SK-N-SH (cell line): ENCODE measurements at regions not wholly inside any gene's neighbourhood (a gene's known extent, or its start where the extent isn't known, plus 50 kb on each side); places are given as distances from the start of the nearest gene placed in this dataset.

Source experiments
- CTCF ChIA-PET: fragments of 300-600, 350-600 bp; formaldehyde crosslinking; extraction: SDS; loops from one replicate; lab custom pipeline; 2021; lab: Yijun Ruan, JAX
- POLR2A ChIA-PET: fragments of 350-600 bp; sonication (Branson Sonifier 250); formaldehyde crosslinking; extraction: SDS; loops from one replicate; lab custom pipeline; 2020; ENCODE audit warnings: antibody characterized with exemption, inconsistent platforms; lab: Yijun Ruan, JAX
- DNase-seq: peaks from one replicate; pipeline ENCODE4 v3.0.0; 2012
- H2AFZ ChIP-seq: fragments of 200-600 bp; sonication (generic); 2 replicates; pipeline ENCODE4 v1.8.1; 2016; ENCODE audit warnings: antibody characterized with exemption, mild to moderate bottlenecking, low read depth
- H3F3A ChIP-seq: fragments of 200-600 bp; sonication (generic); replicated peaks from 2 replicates; pipeline ENCODE3; 2016; ENCODE audit warnings: antibody characterized with exemption, mild to moderate bottlenecking; ENCODE audit not compliant: insufficient read depth
- H3K27ac ChIP-seq, 2 experiments: fragments of 200-500 bp in 1 of 2; fragments of 200-600 bp in 1 of 2; sonication (Bioruptor generic) in 1 of 2; sonication (generic), shearing (Covaris generic) in 1 of 2; 2 replicates each; pipeline versions ENCODE4 v1.5.1 to v1.6.1; 2014 to 2016; ENCODE audit warnings: low read depth in 2 of 2, inconsistent platforms in 1 of 2, low read length in 1 of 2, mild to moderate bottlenecking in 1 of 2, mixed read lengths in 1 of 2
- H3K27me3 ChIP-seq: fragments of 200-600 bp; sonication (generic), shearing (Covaris generic); 2 replicates; pipeline ENCODE4 v1.6.1; 2016; ENCODE audit warnings: mixed run types; ENCODE audit not compliant: insufficient read depth
- H3K36me3 ChIP-seq, 2 experiments: fragments of 200-500 bp in 1 of 2; fragments of 200-600 bp in 1 of 2; sonication (Bioruptor generic) in 1 of 2; sonication (generic) in 1 of 2; replicated peaks in 1 of 2; 2 replicates each; pipeline versions ENCODE3 to v1.5.1; 2014 to 2016; ENCODE audit warnings: low read length in 1 of 2, mild to moderate bottlenecking in 1 of 2; ENCODE audit not compliant: insufficient read depth in 2 of 2, control insufficient read depth in 1 of 2
- H3K4me1 ChIP-seq, 2 experiments: fragments of 200-500 bp in 1 of 2; fragments of 200-600 bp in 1 of 2; sonication (Bioruptor generic) in 1 of 2; sonication (generic), shearing (Covaris generic) in 1 of 2; 2 replicates each; pipeline versions ENCODE4 v1.5.1 to v1.6.1; 2014 to 2016; ENCODE audit warnings: low read depth in 1 of 2, low read length in 1 of 2, mixed run types in 1 of 2; ENCODE audit not compliant: insufficient read depth in 2 of 2, control insufficient read depth in 1 of 2
- H3K4me2 ChIP-seq: fragments of 200-600 bp; sonication (generic), shearing (Covaris generic); 2 replicates; pipeline ENCODE4 v1.6.1; 2017; ENCODE audit warnings: mixed run types
- H3K4me3 ChIP-seq, 2 experiments: fragments of 200-500 bp in 1 of 2; fragments of 200-600 bp in 1 of 2; sonication (Bioruptor generic) in 1 of 2; sonication (generic), shearing (Covaris generic) in 1 of 2; 2 replicates each; pipeline versions ENCODE4 v1.5.1 to v1.8.1; 2014 to 2016; ENCODE audit warnings: low read depth in 2 of 2, inconsistent platforms in 1 of 2, low read length in 1 of 2, mild to moderate bottlenecking in 1 of 2, mixed read lengths in 1 of 2, moderate library complexity in 1 of 2
- H3K79me2 ChIP-seq: fragments of 200-600 bp; sonication (generic); 2 replicates; pipeline ENCODE4 v1.8.1; 2017; ENCODE audit warnings: mild to moderate bottlenecking; ENCODE audit not compliant: insufficient read depth
- H3K9ac ChIP-seq: fragments of 200-600 bp; sonication (generic); 2 replicates; pipeline ENCODE4 v1.6.1; 2017; ENCODE audit warnings: mixed run types
- H3K9me2 ChIP-seq: fragments of 200-600 bp; sonication (generic); 2 replicates; pipeline ENCODE4 v1.6.1; 2017; ENCODE audit warnings: mixed run types
- H3K9me3 ChIP-seq: fragments of 200-600 bp; sonication (generic); 2 replicates; pipeline ENCODE4 v1.6.1; 2017; ENCODE audit warnings: mixed run types, mild to moderate bottlenecking, moderate library complexity
- H4K20me1 ChIP-seq: fragments of 200-600 bp; sonication (generic); 2 replicates; pipeline ENCODE4 v1.6.1; 2017; ENCODE audit warnings: mild to moderate bottlenecking, mixed run types; ENCODE audit not compliant: insufficient read depth
- CHD2 ChIP-seq: fragments of 150-350 bp; IDR thresholded peaks from 2 replicates; pipeline ENCODE4 v1.6.1; 2018; ENCODE audit warnings: low read length; ENCODE audit not compliant: partially characterized antibody
- CTCF ChIP-seq: fragments of 200-600 bp; sonication (generic); IDR thresholded peaks from 2 replicates; pipeline ENCODE4 v1.6.1; 2017; ENCODE audit warnings: antibody characterized with exemption, mild to moderate bottlenecking, moderate library complexity
- EZH2phosphoT487 ChIP-seq: fragments of 200-600 bp; sonication (generic); IDR thresholded peaks from 2 replicates; pipeline ENCODE4 v1.6.1; 2017; ENCODE audit warnings: low read depth, mixed run types, mild to moderate bottlenecking, antibody characterized with exemption, moderate library complexity, borderline replicate concordance
- FOXM1 ChIP-seq: IDR thresholded peaks from 2 replicates; pipeline ENCODE4 v1.4.0; 2012; ENCODE audit warnings: low read depth, mild to moderate bottlenecking
- GATA2 ChIP-seq: sonication (generic); formaldehyde crosslinking; IDR thresholded peaks from 2 replicates; pipeline ENCODE4 v1.5.0; 2020; ENCODE audit warnings: mild to moderate bottlenecking, missing genetic modification reagents
- IRF3 ChIP-seq: fragments of 150-350 bp; IDR thresholded peaks from 2 replicates; pipeline ENCODE4 v1.6.1; 2016; ENCODE audit warnings: mild to moderate bottlenecking, low read depth, low read length
- RCOR1 ChIP-seq: fragments of 150-350 bp; IDR thresholded peaks from 2 replicates; pipeline ENCODE4 v1.6.1; 2017; ENCODE audit warnings: antibody characterized with exemption, low read length
- REST ChIP-seq: IDR thresholded peaks from 2 replicates; pipeline ENCODE4 v1.6.1; 2012; ENCODE audit warnings: mild to moderate bottlenecking, low read depth, low read length, moderate library complexity
- TEAD4 ChIP-seq: IDR thresholded peaks from 2 replicates; pipeline ENCODE4 v1.4.0; 2012; ENCODE audit warnings: mild to moderate bottlenecking, borderline replicate concordance; ENCODE audit not compliant: insufficient read depth
- ZBTB33 ChIP-seq: IDR thresholded peaks from 2 replicates; pipeline ENCODE4 v1.4.0; 2012; ENCODE audit warnings: low read depth, borderline replicate concordance
- WGBS: methylation state at CpG from one replicate; pipeline ENCODE4 v1.1.6; 2017; ENCODE audit warnings: low lambda C conversion rate; 5-methylcytosine and 5-hydroxymethylcytosine counted together

GRCh38 chr14:103239751-103240150 is 94.3 kb upstream of the EIF5 start (continued):
- TF ChIP-seq ZBTB33 (no peak), CTCF (no peak)

- Histone ChIP-seq H3K27ac (no peak overlapping the region), H3K4me1 (no peaks in the 10 kb centered on the region), H3F3A (no peaks in the 10 kb centered on the region), H3K4me2 (no peak overlapping the region), H3K27me3 (no peaks in the 10 kb centered on the region), H3K36me3 (no peaks in the 10 kb centered on the region), H4K20me1 (no peaks in the 10 kb centered on the region), H3K9ac (no peak overlapping the region), H2AFZ (no peak overlapping the region), H3K9me3 (no peaks in the 10 kb centered on the region), H3K79me2 (no peaks in the 10 kb centered on the region), H3K9me2 (no peaks in the 10 kb centered on the region), H3K4me3 (no peak overlapping the region)
- no peak for TF ChIP-seq CHD2
- POLR2A ChIA-PET = no interaction called here
- 69% methylated on average over 8 of the region's 8 CpGs for WGBS
- no peak for DNase-seq
- CTCF ChIA-PET = interaction anchor here (1.1 to 1.6 kb wide), 2 partner anchors 9 to 137 kb away, joined by 4 to 5 read pairs; no protein-coding TSS in a partner anchor
These were observed 92.5 kb upstream of the EIF5 start for GRCh38 chr14:103241531-103241930.

GRCh38 chr14:103243764-103244737 is 90.0 kb upstream of the EIF5 start:
- H3K4me2 ChIP-seq = no peak overlapping the region
- no peak for DNase-seq
- CTCF ChIA-PET = interaction anchor here (0.6 to 2.0 kb wide), 3 partner anchors 42 to 139 kb away, joined by 3 to 11 read pairs (median 4); no protein-coding TSS in a partner anchor
- H3K27ac ChIP-seq = no peak overlapping the region
- H3K9ac ChIP-seq = no peak overlapping the region
- no peaks in the 10 kb centered on the region for H3F3A ChIP-seq
- H4K20me1 ChIP-seq = no peaks in the 10 kb centered on the region
- H3K9me2 ChIP-seq = no peaks in the 10 kb centered on the region
- H3K27me3 ChIP-seq = no peaks in the 10 kb centered on the region
- no peak overlapping the region for H2AFZ ChIP-seq
- no peaks in the 10 kb centered on the region for H3K36me3 ChIP-seq
- H3K79me2 ChIP-seq = no peaks in the 10 kb centered on the region
- no peaks in the 10 kb centered on the region for H3K4me1 ChIP-seq
- WGBS = 84% methylated on average over 7 of the region's 7 CpGs
- POLR2A ChIA-PET = interaction anchor here (0.7 kb wide), 1 partner anchor 860 kb away, joined by 3 read pairs; no protein-coding TSS in a partner anchor
- H3K4me3 ChIP-seq = no peak overlapping the region
- H3K9me3 ChIP-seq = no peaks in the 10 kb centered on the region
- TF ChIP-seq FOXM1 = no peak
- TF ChIP-seq TEAD4 = no peak
- no peak for TF ChIP-seq EZH2phosphoT487
- no peak for TF ChIP-seq REST
- no peak for TF ChIP-seq IRF3
- no peak for TF ChIP-seq RCOR1
- no peak for TF ChIP-seq ZBTB33
- no peak for TF ChIP-seq GATA2
